Neural cell (in vitro differentiated cells): ENCODE measurements at regions not wholly inside any gene's neighbourhood (a gene's known extent, or its start where the extent isn't known, plus 50 kb on each side); places are given as distances from the start of the nearest gene placed in this dataset.

Source experiments
- H2AFZ ChIP-seq: fragments of 200-600, 300-800 bp; sonication (generic), shearing (Covaris generic); 2 replicates; pipeline ENCODE4 v1.6.0; 2014; ENCODE audit warnings: low read depth, mild to moderate bottlenecking, antibody characterized with exemption, low read length, moderate library complexity
- H3F3A ChIP-seq: fragments of 200-600 bp; shearing (Covaris generic); 2 replicates; pipeline ENCODE4 v1.6.1; 2016; ENCODE audit warnings: mild to moderate bottlenecking, moderate library complexity, mixed read lengths, antibody characterized with exemption, low read length; ENCODE audit not compliant: insufficient read depth, poor library complexity, severe bottlenecking
- H3K27ac ChIP-seq: fragments of 200-600, 300-800 bp; sonication (generic), shearing (Covaris generic); 2 replicates; pipeline ENCODE4 v1.5.1; 2014; ENCODE audit warnings: mild to moderate bottlenecking, low read length, moderate library complexity
- H3K27me3 ChIP-seq: fragments of 300-800, 200-600 bp; sonication (generic), shearing (Covaris generic); 2 replicates; pipeline ENCODE4 v1.6.0; 2014; ENCODE audit warnings: mild to moderate bottlenecking, low read depth, low read length, moderate library complexity; ENCODE audit not compliant: insufficient read depth
- H3K36me3 ChIP-seq: fragments of 300-800, 200-600 bp; sonication (generic), shearing (Covaris generic); 2 replicates; pipeline ENCODE4 v1.5.1; 2014; ENCODE audit warnings: mild to moderate bottlenecking, antibody characterized with exemption, low read length, moderate library complexity; ENCODE audit not compliant: insufficient read depth
- H3K4me2 ChIP-seq: fragments of 300-800, 200-600 bp; sonication (generic), shearing (Covaris generic); 2 replicates; pipeline ENCODE4 v1.6.0; 2014; ENCODE audit warnings: mild to moderate bottlenecking, low read length
- H3K4me3 ChIP-seq: fragments of 300-800, 200-600 bp; sonication (generic), shearing (Covaris generic); 2 replicates; pipeline ENCODE4 v1.5.1; 2014; ENCODE audit warnings: mild to moderate bottlenecking, low read length, moderate library complexity
- H3K79me2 ChIP-seq: fragments of 200-600 bp; shearing (Covaris generic); replicated peaks from 2 replicates; pipeline ENCODE4 v1.6.0; 2014; ENCODE audit warnings: mild to moderate bottlenecking, low read length, moderate library complexity; ENCODE audit not compliant: insufficient read depth
- H3K9ac ChIP-seq: fragments of 300-800, 200-600 bp; sonication (generic), shearing (Covaris generic); 2 replicates; pipeline ENCODE4 v1.6.1; 2016; ENCODE audit warnings: mild to moderate bottlenecking, low read length, mixed read lengths
- H3K9me2 ChIP-seq: fragments of 200-600 bp; shearing (Covaris generic); 2 replicates; pipeline ENCODE4 v1.6.1; 2016; ENCODE audit warnings: mild to moderate bottlenecking, low read length, mixed read lengths; ENCODE audit not compliant: insufficient read depth
- H3K9me3 ChIP-seq: fragments of 200-600, 300-800 bp; sonication (generic), shearing (Covaris generic); 2 replicates; pipeline ENCODE4 v1.6.1; 2016; ENCODE audit warnings: mild to moderate bottlenecking, mixed run types, low read length, moderate library complexity, mixed read lengths
- H4K20me1 ChIP-seq: fragments of 200-600 bp; shearing (Covaris generic); 2 replicates; pipeline ENCODE4 v1.6.1; 2016; ENCODE audit warnings: mild to moderate bottlenecking, mixed run types; ENCODE audit not compliant: insufficient read depth
- CTCF ChIP-seq: fragments of 450-650 bp; IDR thresholded peaks from 2 replicates; pipeline ENCODE4 v1.5.1; 2014; ENCODE audit warnings: antibody characterized with exemption, mild to moderate bottlenecking, moderate library complexity; ENCODE audit not compliant: poor library complexity, severe bottlenecking
- EP300 ChIP-seq: fragments of 450-650 bp; conservative IDR thresholded peaks from 2 replicates; pipeline ENCODE4 v1.6.1; 2014; ENCODE audit warnings: antibody characterized with exemption, mild to moderate bottlenecking, moderate library complexity; ENCODE audit not compliant: poor library complexity, severe bottlenecking
- EZH2 ChIP-seq: fragments of 200-600, 300-800 bp; shearing (Covaris generic), sonication (generic); IDR thresholded peaks from 2 replicates; pipeline ENCODE4 v1.6.1; 2014; ENCODE audit warnings: antibody characterized with exemption, low read length, borderline replicate concordance, mild to moderate bottlenecking; ENCODE audit not compliant: insufficient read depth, poor library complexity, severe bottlenecking
- MXI1 ChIP-seq: fragments of 450-650 bp; conservative IDR thresholded peaks from 2 replicates; pipeline ENCODE4 v1.6.1; 2014; ENCODE audit warnings: antibody characterized with exemption, mild to moderate bottlenecking; ENCODE audit not compliant: poor library complexity, severe bottlenecking
- POLR2AphosphoS5 ChIP-seq: IDR thresholded peaks from 2 replicates; pipeline ENCODE4 v1.6.1; 2012
- RAD21 ChIP-seq: fragments of 450-650 bp; conservative IDR thresholded peaks from 2 replicates; pipeline ENCODE4 v1.6.1; 2014; ENCODE audit warnings: antibody characterized with exemption, mild to moderate bottlenecking, moderate library complexity
- REST ChIP-seq: IDR thresholded peaks from 2 replicates; pipeline ENCODE4 v1.6.1; 2012; ENCODE audit warnings: borderline replicate concordance
- SMC3 ChIP-seq: fragments of 450-650 bp; conservative IDR thresholded peaks from 2 replicates; pipeline ENCODE4 v1.6.1; 2014; ENCODE audit warnings: antibody characterized with exemption, mild to moderate bottlenecking, moderate library complexity; ENCODE audit not compliant: poor library complexity
- TAF1 ChIP-seq: IDR thresholded peaks from 2 replicates; pipeline ENCODE4 v1.6.1; 2012; ENCODE audit warnings: low read depth

- Histone ChIP-seq H3K27me3 (no peaks in the 10 kb centered on the region), H3K9me3 (no peaks in the 10 kb centered on the region), H3K9me2 (no peaks in the 10 kb centered on the region), H2AFZ (no peak overlapping the region), H4K20me1 (no peaks in the 10 kb centered on the region), H3K4me3 (no peak overlapping the region), H3K79me2 (no peaks in the 10 kb centered on the region), H3K36me3 (no peaks in the 10 kb centered on the region), H3K27ac (no peak overlapping the region), H3K4me2 (no peak overlapping the region), H3K9ac (no peak overlapping the region), H3F3A (no peaks in the 10 kb centered on the region)
- TF ChIP-seq RAD21, result no peak
- TF ChIP-seq REST, result no peak
- TF ChIP-seq TAF1, result no peak
- no peak for TF ChIP-seq EP300
- no peak for TF ChIP-seq CTCF
- no peak for TF ChIP-seq EZH2
- no peak for TF ChIP-seq MXI1
- no peak for TF ChIP-seq SMC3
- no peak for TF ChIP-seq POLR2AphosphoS5
Observed at GRCh38 chr19:30252214-30252613, 120.0 kb upstream of the ZNF536 start.

GRCh38 chr19:30253581-30253996 is 118.6 kb upstream of the ZNF536 start:
- Histone ChIP-seq H3K4me3 (no peak overlapping the region), H3K36me3 (no peaks in the 10 kb centered on the region), H3K9me2 (no peaks in the 10 kb centered on the region), H4K20me1 (no peaks in the 10 kb centered on the region), H3K9me3 (no peaks in the 10 kb centered on the region), H3K4me2 (no peak overlapping the region), H3K79me2 (no peaks in the 10 kb centered on the region), H3F3A (no peaks in the 10 kb centered on the region), H3K9ac (no peak overlapping the region), H2AFZ (no peak overlapping the region), H3K27me3 (no peaks in the 10 kb centered on the region), H3K27ac (no peak overlapping the region)
- TF ChIP-seq CTCF (no peak), POLR2AphosphoS5 (no peak), REST (no peak), SMC3 (no peak), EP300 (no peak), RAD21 (no peak)
